ENCODE measurements at regions not wholly inside any gene's neighbourhood (a gene's known extent, or its start where the extent isn't known, plus 50 kb on each side); places are given as distances from the start of the nearest gene placed in this dataset.

- peaks cover 6% of the 10 kb centered on the region for H3K27me3 Mint-ChIP-seq (ENCODE audit: insufficient read depth, low read depth)
These were observed 74.4 kb upstream of the RIPOR2 start for GRCh38 chr6:25010176-25010575.

GRCh38 chr6:25010902-25011625, 75.3 kb upstream of the RIPOR2 start:
- TF ChIP-seq EZH2 (IDR thresholded peaks at IDR 0.05) = no peak
- no peak for TF ChIP-seq CTCF (IDR thresholded peaks at IDR 0.05)
- no peak for TF ChIP-seq EZH2phosphoT487 (IDR thresholded peaks at IDR 0.05)
- Histone ChIP-seq H4K20me1 (ENCODE audit: low read depth) (no peaks in the 10 kb centered on the region), H3K4me2 (no peak overlapping the region), H3K4me3 (no peak overlapping the region), H3K27me3 (no peaks in the 10 kb centered on the region), H3K36me3 (no peaks in the 10 kb centered on the region), H3K27ac (no peak overlapping the region), H3K4me1 (no peaks in the 10 kb centered on the region), H2AFZ (replicated peaks) (no peak overlapping the region), H3K9me3 (ENCODE audit: low read depth) (no peaks in the 10 kb centered on the region), H3K9ac (no peak overlapping the region), H3K79me2 (ENCODE audit: low read depth) (no peaks in the 10 kb centered on the region), H3F3A (ENCODE audit: low read depth) (no peaks in the 10 kb centered on the region)
- Mint-ChIP-seq H3K27me3 (ENCODE audit: insufficient read depth, low read depth) (peaks cover 6% of the 10 kb centered on the region), H3K36me3 (no peaks in the 10 kb centered on the region), H3K4me1 (peaks cover 21% of the 10 kb centered on the region), H3K27ac (no peak overlapping the region), H3K4me3 (no peak overlapping the region), H3K9me3 (no peaks in the 10 kb centered on the region)
- DNase-seq (ENCODE audit: low spot score) = no peak

More at GRCh38 chr6:25010176-25010575, 74.4 kb upstream of the RIPOR2 start:
- Histone ChIP-seq H3K79me2 (ENCODE audit: low read depth) (no peaks in the 10 kb centered on the region), H3K4me2 (no peak overlapping the region), H2AFZ (replicated peaks) (no peak overlapping the region), H3F3A (ENCODE audit: low read depth) (no peaks in the 10 kb centered on the region), H3K4me3 (no peak overlapping the region), H3K9ac (no peak overlapping the region), H3K27ac (no peak overlapping the region), H4K20me1 (ENCODE audit: low read depth) (no peaks in the 10 kb centered on the region), H3K9me3 (ENCODE audit: low read depth) (no peaks in the 10 kb centered on the region), H3K36me3 (no peaks in the 10 kb centered on the region), H3K27me3 (no peaks in the 10 kb centered on the region), H3K4me1 (no peaks in the 10 kb centered on the region)
- TF ChIP-seq CTCF (IDR thresholded peaks at IDR 0.05) = no peak
- no peak for TF ChIP-seq EZH2phosphoT487 (IDR thresholded peaks at IDR 0.05)
- no peak for TF ChIP-seq EZH2 (IDR thresholded peaks at IDR 0.05)
- no peaks in the 10 kb centered on the region for H3K36me3 Mint-ChIP-seq
- H3K4me1 Mint-ChIP-seq = peaks cover 16% of the 10 kb centered on the region
- H3K27ac Mint-ChIP-seq = no peak overlapping the region
- H3K9me3 Mint-ChIP-seq = no peaks in the 10 kb centered on the region
- H3K4me3 Mint-ChIP-seq = no peak overlapping the region
- no peak for DNase-seq (ENCODE audit: low spot score)

- H3K36me3 ChIP-seq = no peaks in the 10 kb centered on the region
- no peak overlapping the region for H3K9ac ChIP-seq
- Mint-ChIP-seq H3K4me1 (peaks cover 24% of the 10 kb centered on the region), H3K4me3 (no peak overlapping the region), H3K36me3 (no peaks in the 10 kb centered on the region), H3K27me3 (ENCODE audit: insufficient read depth, low read depth) (peaks cover 4% of the 10 kb centered on the region), H3K9me3 (no peaks in the 10 kb centered on the region), H3K27ac (no peak overlapping the region)
- H3K79me2 ChIP-seq (ENCODE audit: low read depth) = no peaks in the 10 kb centered on the region
- H3K27me3 ChIP-seq = no peaks in the 10 kb centered on the region
- H3F3A ChIP-seq (ENCODE audit: low read depth) = peaks cover 10% of the 10 kb centered on the region
- H3K4me1 ChIP-seq = peaks cover 4% of the 10 kb centered on the region
- H3K9me3 ChIP-seq (ENCODE audit: low read depth) = no peaks in the 10 kb centered on the region
- H2AFZ ChIP-seq (replicated peaks) = no peak overlapping the region
- no peak for DNase-seq (ENCODE audit: low spot score)
- H3K4me2 ChIP-seq = no peak overlapping the region
- H3K27ac ChIP-seq = no peak overlapping the region
- H4K20me1 ChIP-seq (ENCODE audit: low read depth) = no peaks in the 10 kb centered on the region
- no peak for TF ChIP-seq EZH2phosphoT487 (IDR thresholded peaks at IDR 0.05)
- TF ChIP-seq EZH2 (IDR thresholded peaks at IDR 0.05) = no peak
- no peak for TF ChIP-seq CTCF (IDR thresholded peaks at IDR 0.05)
- no peak overlapping the region for H3K4me3 ChIP-seq
These were observed 76.9 kb upstream of the RIPOR2 start for GRCh38 chr6:25012657-25013056.

Data from neural progenitor cell (in vitro differentiated cells).